HepG2 (cell line): ENCODE measurements at regions not wholly inside any gene's neighbourhood (a gene's known extent, or its start where the extent isn't known, plus 50 kb on each side); places are given as distances from the start of the nearest gene placed in this dataset.

Experiments used
- ADNP ChIP-seq: sonication (generic); formaldehyde crosslinking; IDR thresholded peaks from 2 replicates; pipeline ENCODE4 v1.4.0; 2020; ENCODE audit warnings: missing genetic modification reagents
- CREB1 ChIP-seq, 2 experiments: fragments of 450-650 bp in 1 of 2; IDR thresholded peaks; 2 replicates each; pipeline ENCODE4 v1.6.1; 2016 to 2017; ENCODE audit warnings: control low read depth in 1 of 2, mild to moderate bottlenecking in 1 of 2, missing compliant biosample characterization in 1 of 2, missing genetic modification characterization in 1 of 2
- EP300 ChIP-seq, 3 experiments: sonication (generic) in 1 of 3; formaldehyde crosslinking in 1 of 3; IDR thresholded peaks; 2 replicates each; pipeline versions ENCODE4 v1.5.1 to v1.6.1; 2011 to 2020; ENCODE audit warnings: low read depth in 2 of 3, low read length in 2 of 3, borderline replicate concordance in 1 of 3, improper control_type of control experiment in 1 of 3, mild to moderate bottlenecking in 1 of 3, missing genetic modification reagents in 1 of 3, moderate library complexity in 1 of 3
- HMGXB3 ChIP-seq: sonication (generic); formaldehyde crosslinking; IDR thresholded peaks from 2 replicates; pipeline ENCODE4 v1.4.0; 2020; ENCODE audit warnings: missing genetic modification reagents, borderline replicate concordance
- ISX ChIP-seq: sonication (generic); formaldehyde crosslinking; conservative IDR thresholded peaks from 2 replicates; pipeline ENCODE4 v1.5.0; 2020; ENCODE audit warnings: missing genetic modification reagents
- KLF12 ChIP-seq: sonication (generic); formaldehyde crosslinking; IDR thresholded peaks from 2 replicates; pipeline ENCODE4 v1.4.0; 2020; ENCODE audit warnings: missing genetic modification reagents, borderline replicate concordance
- NONO ChIP-seq, 2 experiments: fragments of 450-650 bp in 1 of 2; sonication (generic) in 1 of 2; formaldehyde crosslinking in 1 of 2; IDR thresholded peaks in 1 of 2; conservative IDR thresholded peaks in 1 of 2; 2 replicates each; pipeline versions ENCODE4 v1.6.1 to v1.8.0; 2017 to 2022; ENCODE audit warnings: mild to moderate bottlenecking in 1 of 2, missing genetic modification reagents in 1 of 2, moderate library complexity in 1 of 2
- NR2F1 ChIP-seq, 2 experiments: fragments of 450-650 bp in 1 of 2; formaldehyde crosslinking in 1 of 2; IDR thresholded peaks; 2 replicates each; pipeline versions ENCODE4 v1.5.0 to v1.6.1; 2016 to 2020; ENCODE audit warnings: mild to moderate bottlenecking in 1 of 2, missing compliant biosample characterization in 1 of 2, missing genetic modification reagents in 1 of 2, moderate library complexity in 1 of 2
- SOX13 ChIP-seq, 3 experiments: fragments of 450-650 bp in 1 of 3; sonication (generic) in 1 of 3; formaldehyde crosslinking in 1 of 3; IDR thresholded peaks in 2 of 3; conservative IDR thresholded peaks in 1 of 3; 2 replicates each; pipeline versions ENCODE4 v1.5.0 to v1.6.1; 2016 to 2020; ENCODE audit warnings: antibody characterized with exemption in 1 of 3, mild to moderate bottlenecking in 1 of 3, missing compliant biosample characterization in 1 of 3, missing genetic modification reagents in 1 of 3, moderate library complexity in 1 of 3
- TGIF2 ChIP-seq: IDR thresholded peaks from 2 replicates; pipeline ENCODE4 v1.6.1; 2016; ENCODE audit warnings: control low read depth, missing compliant biosample characterization
- ZBTB33 ChIP-seq: sonication (generic); formaldehyde crosslinking; IDR thresholded peaks from 2 replicates; pipeline ENCODE4 v1.4.0; 2020; ENCODE audit warnings: missing genetic modification reagents
- ZNF547 ChIP-seq: sonication (generic); formaldehyde crosslinking; IDR thresholded peaks from 2 replicates; pipeline ENCODE4 v1.5.1; 2020; ENCODE audit warnings: mild to moderate bottlenecking, missing genetic modification reagents
- ZNF569 ChIP-seq: sonication (generic); formaldehyde crosslinking; IDR thresholded peaks from 2 replicates; pipeline ENCODE4 v1.5.0; 2020; ENCODE audit warnings: mild to moderate bottlenecking, missing genetic modification reagents, moderate library complexity, borderline replicate concordance
- ZNF652 ChIP-seq: IDR thresholded peaks from 2 replicates; pipeline ENCODE4 v1.6.1; 2016; ENCODE audit warnings: low read depth, borderline replicate concordance
- TF ChIP-seq, protein P1 (sequence below): sonication (generic); formaldehyde crosslinking; IDR thresholded peaks from 2 replicates; pipeline ENCODE4 v1.8.1; 2023; ENCODE audit warnings: missing genetic modification reagents, mild to moderate bottlenecking, borderline replicate concordance
- TF ChIP-seq, protein P2 (sequence below): sonication (generic); formaldehyde crosslinking; IDR thresholded peaks from 2 replicates; pipeline ENCODE4 v1.4.0; 2020; ENCODE audit warnings: missing genetic modification reagents
- TF ChIP-seq, protein P3 (sequence below): IDR thresholded peaks from 2 replicates; pipeline ENCODE4 v1.6.1; 2018; ENCODE audit warnings: missing genetic modification reagents, mild to moderate bottlenecking, missing compliant biosample characterization

DNA sequence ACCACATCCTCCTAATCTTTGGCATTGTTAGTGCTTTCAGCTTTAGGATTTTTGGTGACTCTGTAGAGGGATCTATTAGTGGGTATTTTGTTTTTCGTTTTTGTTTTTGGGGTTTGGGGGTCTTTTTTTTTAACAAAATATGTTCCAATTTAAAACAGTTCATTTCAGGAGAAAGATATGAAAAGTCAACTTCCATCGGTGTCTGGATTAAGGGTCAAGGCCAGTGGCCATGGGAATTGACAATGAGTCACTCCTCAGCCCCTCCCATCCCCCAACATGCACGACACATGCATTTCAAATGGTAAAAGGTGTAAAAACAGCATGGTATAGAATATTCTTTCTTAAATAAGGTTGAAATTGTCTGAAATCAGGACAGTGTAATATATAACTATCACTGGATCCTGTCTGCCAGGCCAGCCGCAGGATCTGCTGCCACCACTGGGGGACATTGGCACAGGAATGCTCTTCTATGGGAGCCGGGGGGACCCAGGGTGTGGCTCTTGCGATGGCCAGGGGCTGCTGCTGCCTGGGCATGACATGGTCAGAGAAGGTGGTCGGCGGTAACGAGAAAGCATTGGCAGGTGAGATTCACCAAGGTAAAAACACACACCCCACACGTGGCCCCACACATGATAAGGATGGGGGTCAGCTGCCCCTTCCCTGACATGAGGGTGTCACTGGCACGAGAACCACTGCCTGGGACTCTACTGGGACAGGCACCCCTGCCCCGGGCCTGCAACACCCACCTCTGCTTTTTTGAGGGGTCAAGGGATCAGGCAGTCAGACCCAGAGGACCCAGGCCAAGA lies 126.2 kb upstream of the KCTD7 start (continued):
- TF ChIP-seq ZNF652 (CRISPR knock-in tag) = no peak
- TF ChIP-seq CREB1 (IDR thresholded peaks at IDR 0.05) = no peak
- peak; percentile 39; the same call in 1 of the 2 replicates for TF ChIP-seq CREB1 (CRISPR knock-in tag; IDR thresholded peaks at IDR 0.05)
- TF ChIP-seq NR2F1 (CRISPR knock-in tag; IDR thresholded peaks at IDR 0.05) = peak; percentile 83 to 91
- TF ChIP-seq ZNF569 (CRISPR knock-in tag) = no peak
- TF ChIP-seq ZNF547 (CRISPR knock-in tag) = no peak
- TF ChIP-seq KLF12 (CRISPR knock-in tag) = no peak
- no peak for TF ChIP-seq SOX13 (IDR thresholded peaks at IDR 0.05)
- peak in 1 of 2 experiments; percentile 55; a peak in 2 of 4 replicates for TF ChIP-seq SOX13 (CRISPR knock-in tag; conservative IDR thresholded peaks at IDR 0.05 in 1 of 2, IDR thresholded peaks at IDR 0.05 in 1 of 2)
- TF ChIP-seq, protein P1, sequence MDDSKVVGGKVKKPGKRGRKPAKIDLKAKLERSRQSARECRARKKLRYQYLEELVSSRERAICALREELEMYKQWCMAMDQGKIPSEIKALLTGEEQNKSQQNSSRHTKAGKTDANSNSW (CRISPR knock-in tag) = no peak
- no peak for TF ChIP-seq ISX (CRISPR knock-in tag)
- no peak for TF ChIP-seq HMGXB3
- TF ChIP-seq, protein P2, sequence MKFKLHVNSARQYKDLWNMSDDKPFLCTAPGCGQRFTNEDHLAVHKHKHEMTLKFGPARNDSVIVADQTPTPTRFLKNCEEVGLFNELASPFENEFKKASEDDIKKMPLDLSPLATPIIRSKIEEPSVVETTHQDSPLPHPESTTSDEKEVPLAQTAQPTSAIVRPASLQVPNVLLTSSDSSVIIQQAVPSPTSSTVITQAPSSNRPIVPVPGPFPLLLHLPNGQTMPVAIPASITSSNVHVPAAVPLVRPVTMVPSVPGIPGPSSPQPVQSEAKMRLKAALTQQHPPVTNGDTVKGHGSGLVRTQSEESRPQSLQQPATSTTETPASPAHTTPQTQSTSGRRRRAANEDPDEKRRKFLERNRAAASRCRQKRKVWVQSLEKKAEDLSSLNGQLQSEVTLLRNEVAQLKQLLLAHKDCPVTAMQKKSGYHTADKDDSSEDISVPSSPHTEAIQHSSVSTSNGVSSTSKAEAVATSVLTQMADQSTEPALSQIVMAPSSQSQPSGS (CRISPR knock-in tag) = peak; percentile 16; the same call in 1 of the 2 replicates
- TF ChIP-seq ZBTB33 (CRISPR knock-in tag) = no peak
- TF ChIP-seq ADNP (CRISPR knock-in tag) = no peak
- peak; percentile 64 to 73; a peak in 3 of 4 replicates for TF ChIP-seq EP300 (IDR thresholded peaks at IDR 0.05; ENCODE audit: low read depth in 2 of 2, low read length in 2 of 2)
- TF ChIP-seq EP300 (CRISPR knock-in tag; IDR thresholded peaks at IDR 0.05; ENCODE audit: borderline replicate concordance) = no peak; the same call in 1 of the 2 replicates
- TF ChIP-seq, protein P3, sequence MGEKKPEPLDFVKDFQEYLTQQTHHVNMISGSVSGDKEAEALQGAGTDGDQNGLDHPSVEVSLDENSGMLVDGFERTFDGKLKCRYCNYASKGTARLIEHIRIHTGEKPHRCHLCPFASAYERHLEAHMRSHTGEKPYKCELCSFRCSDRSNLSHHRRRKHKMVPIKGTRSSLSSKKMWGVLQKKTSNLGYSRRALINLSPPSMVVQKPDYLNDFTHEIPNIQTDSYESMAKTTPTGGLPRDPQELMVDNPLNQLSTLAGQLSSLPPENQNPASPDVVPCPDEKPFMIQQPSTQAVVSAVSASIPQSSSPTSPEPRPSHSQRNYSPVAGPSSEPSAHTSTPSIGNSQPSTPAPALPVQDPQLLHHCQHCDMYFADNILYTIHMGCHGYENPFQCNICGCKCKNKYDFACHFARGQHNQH (CRISPR knock-in tag) = peak; percentile 49
- TF ChIP-seq NONO (IDR thresholded peaks at IDR 0.05) = no peak
- TF ChIP-seq NONO (CRISPR knock-in tag; conservative IDR thresholded peaks at IDR 0.05) = no peak
- no peak for TF ChIP-seq TGIF2
